ENCODE measurements at regions not wholly inside any gene's neighbourhood (a gene's known extent, or its start where the extent isn't known, plus 50 kb on each side); places are given as distances from the start of the nearest gene placed in this dataset.

DNA sequence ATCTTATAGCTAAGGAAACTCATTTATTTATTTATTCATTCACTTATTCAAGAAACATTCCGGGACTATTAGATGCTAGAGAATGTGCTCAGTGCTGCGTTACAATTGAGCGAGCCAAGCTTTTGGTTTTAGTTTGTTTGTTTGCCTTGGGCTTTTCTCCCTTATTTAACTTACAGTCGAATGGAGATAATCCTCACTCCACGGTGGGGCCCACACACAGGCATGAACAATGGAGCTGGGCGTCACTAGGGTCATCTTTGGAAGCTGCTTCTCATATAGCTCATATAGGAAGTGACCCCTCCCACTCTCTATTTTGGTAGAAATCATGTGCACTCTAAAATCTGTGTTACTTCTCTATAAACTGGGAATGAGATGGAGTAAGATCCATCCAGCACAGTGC lies 210.0 kb downstream of the TMEM114 start:
- WGBS (ENCODE audit: missing lambda C conversion rate) = 10% methylated on average over 6 of the region's 6 CpGs
- TF ChIP-seq, protein P1, sequence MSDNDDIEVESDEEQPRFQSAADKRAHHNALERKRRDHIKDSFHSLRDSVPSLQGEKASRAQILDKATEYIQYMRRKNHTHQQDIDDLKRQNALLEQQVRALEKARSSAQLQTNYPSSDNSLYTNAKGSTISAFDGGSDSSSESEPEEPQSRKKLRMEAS (IDR thresholded peaks at IDR 0.05) = no peak
- TF ChIP-seq NFE2L2 (conservative IDR thresholded peaks at IDR 0.05; ENCODE audit: low read length) (no peak), PHF8 (IDR thresholded peaks at IDR 0.05; ENCODE audit: borderline replicate concordance, low read depth) (no peak), BHLHE40 (IDR thresholded peaks at IDR 0.05; ENCODE audit: low read depth, low read length) (no peak), RARB (CRISPR knock-in tag; IDR thresholded peaks at IDR 0.05) (no peak), ZC3H11A (IDR thresholded peaks at IDR 0.05) (no peak), RNF2 (IDR thresholded peaks at IDR 0.05; ENCODE audit: borderline replicate concordance, low read depth) (no peak), TFCP2L1 (CRISPR knock-in tag; IDR thresholded peaks at IDR 0.05) (no peak), TP53 (CRISPR knock-in tag; IDR thresholded peaks at IDR 0.05) (no peak), HDAC2 (IDR thresholded peaks at IDR 0.05) (no peak), FOSL2 (IDR thresholded peaks at IDR 0.05) (no peak), FOSL2 (CRISPR knock-in tag; IDR thresholded peaks at IDR 0.05) (no peak), ZSCAN20 (CRISPR knock-in tag; IDR thresholded peaks at IDR 0.05) (no peak)
- TF ChIP-seq, protein P2, sequence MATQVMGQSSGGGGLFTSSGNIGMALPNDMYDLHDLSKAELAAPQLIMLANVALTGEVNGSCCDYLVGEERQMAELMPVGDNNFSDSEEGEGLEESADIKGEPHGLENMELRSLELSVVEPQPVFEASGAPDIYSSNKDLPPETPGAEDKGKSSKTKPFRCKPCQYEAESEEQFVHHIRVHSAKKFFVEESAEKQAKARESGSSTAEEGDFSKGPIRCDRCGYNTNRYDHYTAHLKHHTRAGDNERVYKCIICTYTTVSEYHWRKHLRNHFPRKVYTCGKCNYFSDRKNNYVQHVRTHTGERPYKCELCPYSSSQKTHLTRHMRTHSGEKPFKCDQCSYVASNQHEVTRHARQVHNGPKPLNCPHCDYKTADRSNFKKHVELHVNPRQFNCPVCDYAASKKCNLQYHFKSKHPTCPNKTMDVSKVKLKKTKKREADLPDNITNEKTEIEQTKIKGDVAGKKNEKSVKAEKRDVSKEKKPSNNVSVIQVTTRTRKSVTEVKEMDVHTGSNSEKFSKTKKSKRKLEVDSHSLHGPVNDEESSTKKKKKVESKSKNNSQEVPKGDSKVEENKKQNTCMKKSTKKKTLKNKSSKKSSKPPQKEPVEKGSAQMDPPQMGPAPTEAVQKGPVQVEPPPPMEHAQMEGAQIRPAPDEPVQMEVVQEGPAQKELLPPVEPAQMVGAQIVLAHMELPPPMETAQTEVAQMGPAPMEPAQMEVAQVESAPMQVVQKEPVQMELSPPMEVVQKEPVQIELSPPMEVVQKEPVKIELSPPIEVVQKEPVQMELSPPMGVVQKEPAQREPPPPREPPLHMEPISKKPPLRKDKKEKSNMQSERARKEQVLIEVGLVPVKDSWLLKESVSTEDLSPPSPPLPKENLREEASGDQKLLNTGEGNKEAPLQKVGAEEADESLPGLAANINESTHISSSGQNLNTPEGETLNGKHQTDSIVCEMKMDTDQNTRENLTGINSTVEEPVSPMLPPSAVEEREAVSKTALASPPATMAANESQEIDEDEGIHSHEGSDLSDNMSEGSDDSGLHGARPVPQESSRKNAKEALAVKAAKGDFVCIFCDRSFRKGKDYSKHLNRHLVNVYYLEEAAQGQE (IDR thresholded peaks at IDR 0.05) = no peak
- TF ChIP-seq, protein P3, sequence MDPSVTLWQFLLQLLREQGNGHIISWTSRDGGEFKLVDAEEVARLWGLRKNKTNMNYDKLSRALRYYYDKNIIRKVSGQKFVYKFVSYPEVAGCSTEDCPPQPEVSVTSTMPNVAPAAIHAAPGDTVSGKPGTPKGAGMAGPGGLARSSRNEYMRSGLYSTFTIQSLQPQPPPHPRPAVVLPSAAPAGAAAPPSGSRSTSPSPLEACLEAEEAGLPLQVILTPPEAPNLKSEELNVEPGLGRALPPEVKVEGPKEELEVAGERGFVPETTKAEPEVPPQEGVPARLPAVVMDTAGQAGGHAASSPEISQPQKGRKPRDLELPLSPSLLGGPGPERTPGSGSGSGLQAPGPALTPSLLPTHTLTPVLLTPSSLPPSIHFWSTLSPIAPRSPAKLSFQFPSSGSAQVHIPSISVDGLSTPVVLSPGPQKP (IDR thresholded peaks at IDR 0.05; ENCODE audit: low read depth, low read length) = no peak
- TF ChIP-seq, protein P4, sequence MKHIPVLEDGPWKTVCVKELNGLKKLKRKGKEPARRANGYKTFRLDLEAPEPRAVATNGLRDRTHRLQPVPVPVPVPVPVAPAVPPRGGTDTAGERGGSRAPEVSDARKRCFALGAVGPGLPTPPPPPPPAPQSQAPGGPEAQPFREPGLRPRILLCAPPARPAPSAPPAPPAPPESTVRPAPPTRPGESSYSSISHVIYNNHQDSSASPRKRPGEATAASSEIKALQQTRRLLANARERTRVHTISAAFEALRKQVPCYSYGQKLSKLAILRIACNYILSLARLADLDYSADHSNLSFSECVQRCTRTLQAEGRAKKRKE (CRISPR knock-in tag; IDR thresholded peaks at IDR 0.05; ENCODE audit: low read depth) = no peak
- TF ChIP-seq, protein P5, sequence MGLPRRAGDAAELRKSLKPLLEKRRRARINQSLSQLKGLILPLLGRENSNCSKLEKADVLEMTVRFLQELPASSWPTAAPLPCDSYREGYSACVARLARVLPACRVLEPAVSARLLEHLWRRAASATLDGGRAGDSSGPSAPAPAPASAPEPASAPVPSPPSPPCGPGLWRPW (IDR thresholded peaks at IDR 0.05) = no peak
- POLR2A ChIA-PET = no interaction called here
- ATAC-seq (no peak), FAIRE-seq (no peak), DNase-seq (ENCODE audit: low read depth in 1 of 2, low spot score in 1 of 2) (no peak)
- Histone ChIP-seq H3K4me1 (no peaks in the 10 kb centered on the region), H3K4me2 (no peak overlapping the region), H3K9me3 (no peaks in the 10 kb centered on the region), H3K27ac (no peak overlapping the region), H3K4me3 (no peak overlapping the region)
- CTCF ChIA-PET = interaction anchor here (1.1 kb wide), 1 partner anchor 13 kb away, joined by 3 read pairs; no protein-coding TSS in a partner anchor

DNA sequence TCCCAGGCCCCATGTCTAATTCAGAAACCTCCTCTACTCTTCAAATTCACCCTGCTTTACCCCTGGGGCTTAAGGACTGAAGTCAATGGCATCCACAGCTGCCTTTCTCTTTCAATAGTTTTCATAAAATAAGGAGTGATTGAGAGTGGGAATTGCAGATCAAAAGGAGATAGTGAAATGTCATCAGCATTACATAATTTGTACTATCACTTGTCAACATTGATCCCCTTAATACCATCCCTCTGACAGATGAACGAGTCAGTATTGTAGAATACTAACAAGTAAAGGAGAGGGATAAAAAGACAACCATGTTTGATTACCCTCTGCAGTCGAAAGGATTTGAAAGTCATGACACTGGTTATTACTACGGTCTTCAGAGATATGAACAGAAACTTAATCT lies 212.4 kb downstream of the TMEM114 start:
- FAIRE-seq (no peak), DNase-seq (ENCODE audit: low read depth in 1 of 2, low spot score in 1 of 2) (no peak), ATAC-seq (no peak)
- Histone ChIP-seq H3K4me2 (no peak overlapping the region), H3K4me1 (no peaks in the 10 kb centered on the region), H3K27ac (no peak overlapping the region), H3K4me3 (no peak overlapping the region), H3K9me3 (no peaks in the 10 kb centered on the region)
- TF ChIP-seq HOXB13 (CRISPR knock-in tag; IDR thresholded peaks at IDR 0.05; ENCODE audit: low read depth) (no peak), ZC3H11A (IDR thresholded peaks at IDR 0.05) (no peak), RAD21 (conservative IDR thresholded peaks at IDR 0.05 in 1 of 2, IDR thresholded peaks at IDR 0.05 in 1 of 2) (no peak), RARB (CRISPR knock-in tag; IDR thresholded peaks at IDR 0.05) (no peak), ZFP36 (IDR thresholded peaks at IDR 0.05; ENCODE audit: borderline replicate concordance, partially characterized antibody) (no peak), ZSCAN20 (CRISPR knock-in tag; IDR thresholded peaks at IDR 0.05) (no peak), BHLHE40 (IDR thresholded peaks at IDR 0.05; ENCODE audit: low read depth, low read length) (no peak), ESRRA (IDR thresholded peaks at IDR 0.05; ENCODE audit: borderline replicate concordance, low read length) (no peak), SREBF2 (IDR thresholded peaks at IDR 0.05) (no peak), TP53 (CRISPR knock-in tag; IDR thresholded peaks at IDR 0.05) (no peak), FOXS1 (CRISPR knock-in tag; IDR thresholded peaks at IDR 0.05) (no peak)
- TF ChIP-seq, protein P6, sequence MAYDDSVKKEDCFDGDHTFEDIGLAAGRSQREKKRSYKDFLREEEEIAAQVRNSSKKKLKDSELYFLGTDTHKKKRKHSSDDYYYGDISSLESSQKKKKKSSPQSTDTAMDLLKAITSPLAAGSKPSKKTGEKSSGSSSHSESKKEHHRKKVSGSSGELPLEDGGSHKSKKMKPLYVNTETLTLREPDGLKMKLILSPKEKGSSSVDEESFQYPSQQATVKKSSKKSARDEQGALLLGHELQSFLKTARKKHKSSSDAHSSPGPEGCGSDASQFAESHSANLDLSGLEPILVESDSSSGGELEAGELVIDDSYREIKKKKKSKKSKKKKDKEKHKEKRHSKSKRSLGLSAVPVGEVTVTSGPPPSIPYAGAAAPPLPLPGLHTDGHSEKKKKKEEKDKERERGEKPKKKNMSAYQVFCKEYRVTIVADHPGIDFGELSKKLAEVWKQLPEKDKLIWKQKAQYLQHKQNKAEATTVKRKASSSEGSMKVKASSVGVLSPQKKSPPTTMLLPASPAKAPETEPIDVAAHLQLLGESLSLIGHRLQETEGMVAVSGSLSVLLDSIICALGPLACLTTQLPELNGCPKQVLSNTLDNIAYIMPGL (CRISPR knock-in tag; IDR thresholded peaks at IDR 0.05; ENCODE audit: borderline replicate concordance) = no peak
- TF ChIP-seq, protein P1 (IDR thresholded peaks at IDR 0.05) = no peak
- TF ChIP-seq, protein P7, sequence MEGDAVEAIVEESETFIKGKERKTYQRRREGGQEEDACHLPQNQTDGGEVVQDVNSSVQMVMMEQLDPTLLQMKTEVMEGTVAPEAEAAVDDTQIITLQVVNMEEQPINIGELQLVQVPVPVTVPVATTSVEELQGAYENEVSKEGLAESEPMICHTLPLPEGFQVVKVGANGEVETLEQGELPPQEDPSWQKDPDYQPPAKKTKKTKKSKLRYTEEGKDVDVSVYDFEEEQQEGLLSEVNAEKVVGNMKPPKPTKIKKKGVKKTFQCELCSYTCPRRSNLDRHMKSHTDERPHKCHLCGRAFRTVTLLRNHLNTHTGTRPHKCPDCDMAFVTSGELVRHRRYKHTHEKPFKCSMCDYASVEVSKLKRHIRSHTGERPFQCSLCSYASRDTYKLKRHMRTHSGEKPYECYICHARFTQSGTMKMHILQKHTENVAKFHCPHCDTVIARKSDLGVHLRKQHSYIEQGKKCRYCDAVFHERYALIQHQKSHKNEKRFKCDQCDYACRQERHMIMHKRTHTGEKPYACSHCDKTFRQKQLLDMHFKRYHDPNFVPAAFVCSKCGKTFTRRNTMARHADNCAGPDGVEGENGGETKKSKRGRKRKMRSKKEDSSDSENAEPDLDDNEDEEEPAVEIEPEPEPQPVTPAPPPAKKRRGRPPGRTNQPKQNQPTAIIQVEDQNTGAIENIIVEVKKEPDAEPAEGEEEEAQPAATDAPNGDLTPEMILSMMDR (IDR thresholded peaks at IDR 0.05) = no peak
- POLR2A ChIA-PET = no interaction called here
- CTCF ChIA-PET = no interaction called here
- WGBS (ENCODE audit: missing lambda C conversion rate) = 10% methylated on average over 3 of the region's 3 CpGs

All from A549 (cell line).